HG03064 (cell line): ENCODE measurements at regions not wholly inside any gene's neighbourhood (a gene's known extent, or its start where the extent isn't known, plus 50 kb on each side); places are given as distances from the start of the nearest gene placed in this dataset.
"Not testable (repeated sequence)": the region's sequence is repeated elsewhere in the genome, so short reads cannot be mapped to it uniquely, and the experiment has no call there.

Experiments
- ATAC-seq: cut with Tn5 transposase; IDR thresholded peaks from one replicate; pipeline ENCODE4 v1.9.1; 2021; ENCODE audit warnings: low read depth; ENCODE audit not compliant: unreplicated experiment

DNA sequence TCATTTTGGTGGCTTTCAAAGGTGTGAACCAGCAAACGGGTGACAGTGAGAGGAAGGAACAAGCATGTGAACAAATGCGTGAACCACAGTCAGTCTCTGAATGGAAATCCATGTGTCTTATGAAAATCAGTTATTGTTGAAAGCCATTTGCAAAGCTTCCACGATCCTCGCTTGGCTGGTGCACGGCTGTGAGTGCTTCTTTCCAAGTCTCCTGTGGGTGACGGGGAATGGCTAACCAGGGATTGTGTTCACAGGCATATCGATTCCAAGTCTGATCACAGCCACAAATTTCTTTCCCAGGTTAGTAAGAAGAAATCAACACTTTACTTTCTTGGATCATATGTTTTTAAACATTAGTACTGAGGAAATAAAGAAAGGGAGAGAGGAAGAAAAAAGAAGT lies 556.9 kb upstream of the RBFOX1 start:
- no peak for ATAC-seq

DNA sequence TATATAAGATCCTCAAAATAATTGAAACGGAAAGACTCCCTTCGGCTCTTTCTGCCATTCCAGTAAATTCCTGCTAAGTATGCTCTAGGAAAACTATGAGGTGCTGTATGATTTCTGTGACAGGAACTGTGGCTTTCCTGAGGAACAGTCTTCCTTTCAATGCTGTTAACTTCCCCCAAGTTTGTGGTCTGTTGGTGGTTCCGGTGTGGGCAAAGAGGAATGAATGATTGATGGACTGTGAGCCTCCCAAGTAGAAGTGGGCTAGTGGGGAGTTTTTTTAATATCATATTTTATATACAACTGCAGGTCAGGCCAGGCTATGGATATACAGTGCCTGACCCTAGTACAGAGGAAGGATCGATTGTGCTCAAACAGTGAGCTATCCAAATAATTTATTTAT lies 560.7 kb upstream of the RBFOX1 start:
- ATAC-seq = no peak

DNA sequence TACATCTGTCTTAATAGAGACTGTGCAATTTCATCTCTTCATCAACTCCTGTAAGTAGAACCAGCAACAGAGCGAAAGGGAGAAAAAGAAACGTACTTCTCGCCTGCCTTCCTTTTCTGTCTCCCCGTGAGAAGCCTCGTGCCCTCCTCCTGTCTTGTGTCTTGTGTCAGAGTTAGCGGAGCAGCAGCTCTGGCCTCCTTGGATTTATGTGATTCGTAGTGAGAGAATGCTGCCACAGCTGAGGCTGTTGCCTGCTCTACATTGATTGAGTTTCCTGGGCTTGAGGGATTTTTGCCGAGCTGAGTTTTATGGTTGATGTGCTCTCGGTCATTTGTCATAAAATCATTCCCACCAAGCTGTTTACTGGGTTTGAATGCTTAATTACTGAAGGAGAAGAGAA lies 579.1 kb upstream of the RBFOX1 start:
- ATAC-seq = no peak

DNA sequence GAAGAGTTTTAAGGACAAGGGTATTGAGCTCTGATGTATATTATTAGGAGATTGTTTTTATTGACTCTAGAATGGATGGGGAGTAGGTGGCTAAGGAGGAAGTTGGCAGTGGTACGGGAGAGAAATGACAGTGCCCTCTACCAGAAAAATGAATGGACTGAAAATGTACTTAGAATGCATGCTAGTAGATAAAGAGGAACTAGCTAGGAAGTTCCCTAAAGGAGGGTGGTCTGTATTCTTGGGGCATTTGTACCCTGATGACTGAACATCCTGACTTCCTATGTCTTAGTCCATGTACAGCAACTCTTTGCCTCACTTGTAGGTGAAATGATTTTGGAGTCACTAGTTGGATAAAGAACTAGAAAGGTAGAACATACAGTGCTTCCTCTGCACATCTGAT lies 581.5 kb upstream of the RBFOX1 start:
- no peak for ATAC-seq

DNA sequence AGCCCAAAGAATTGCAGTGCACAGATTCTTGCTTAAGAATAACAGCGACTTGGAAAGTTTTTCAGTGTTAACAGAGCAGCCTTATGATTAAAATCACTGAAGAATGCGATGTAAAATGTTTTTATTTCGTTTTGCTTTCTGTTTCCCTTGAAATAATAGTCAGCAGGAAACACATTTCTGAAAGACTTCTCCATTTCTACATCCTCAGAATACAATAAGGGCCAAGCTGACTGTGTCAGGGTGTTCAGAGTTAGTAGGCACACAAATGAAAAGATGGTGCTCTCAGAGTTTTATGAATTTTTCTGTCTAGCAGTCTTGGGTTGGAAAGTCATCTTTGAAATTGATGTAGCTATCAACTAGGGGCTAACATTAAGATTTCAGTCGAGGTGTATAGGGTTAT lies 582.9 kb upstream of the RBFOX1 start:
- ATAC-seq = no peak

DNA sequence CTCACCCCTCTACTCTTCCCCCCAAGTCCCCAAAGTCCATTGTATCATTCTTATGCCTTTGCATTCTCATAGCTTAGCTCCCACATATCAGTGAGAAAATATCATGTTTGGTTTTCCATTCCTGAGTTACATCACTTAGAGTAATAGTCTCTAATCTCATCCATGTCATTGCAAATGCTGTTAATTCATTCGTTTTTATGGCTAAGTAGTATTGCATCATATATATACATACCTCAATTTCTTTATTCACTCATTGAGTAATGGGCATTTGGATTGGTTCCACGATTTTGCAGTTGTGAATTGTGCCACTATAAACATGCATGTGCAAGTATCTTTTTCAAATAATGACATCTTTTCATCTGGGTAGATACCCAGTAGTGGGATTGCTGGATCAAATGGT lies 596.3 kb upstream of the RBFOX1 start:
- ATAC-seq = not testable (repeated sequence)

DNA sequence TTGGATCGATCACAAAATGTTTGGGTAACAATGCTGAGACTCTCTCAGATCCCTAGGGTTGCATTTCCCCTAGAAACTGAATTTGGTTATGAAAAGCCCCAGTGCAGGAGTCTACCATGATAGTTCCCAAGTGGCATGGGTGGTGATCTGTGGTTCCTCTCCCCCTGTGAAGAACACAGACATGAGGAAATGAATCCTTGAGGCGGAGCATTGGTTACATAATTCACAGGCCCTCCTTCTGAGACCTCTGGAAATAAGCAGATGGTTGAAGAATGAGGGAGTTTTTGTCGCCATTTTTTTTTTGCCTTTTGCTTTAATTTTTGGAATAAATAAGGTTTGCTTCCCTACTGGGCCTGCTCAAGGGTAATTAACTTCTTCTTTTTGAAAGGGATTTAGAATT lies 597.0 kb upstream of the RBFOX1 start:
- no peak for ATAC-seq

DNA sequence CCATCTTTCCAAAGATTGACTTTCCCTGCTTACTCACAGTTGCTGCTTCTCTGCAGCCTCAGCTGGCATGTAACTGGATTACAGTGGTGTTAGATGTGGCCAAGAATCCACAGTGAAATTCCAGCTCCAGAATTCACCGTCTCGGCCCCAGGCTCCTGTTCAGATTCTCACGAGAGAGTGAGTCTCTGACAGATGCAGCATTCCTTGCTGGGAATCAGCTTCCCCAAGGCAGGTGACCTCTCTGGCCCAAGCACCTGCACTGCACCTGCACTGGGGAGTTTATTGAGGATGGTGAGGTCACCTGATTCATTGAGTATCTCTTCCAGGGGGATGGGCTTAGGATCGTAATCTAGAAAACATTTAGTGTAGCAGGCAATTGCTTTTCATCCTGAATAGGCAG lies 600.5 kb upstream of the RBFOX1 start:
- ATAC-seq = no peak

DNA sequence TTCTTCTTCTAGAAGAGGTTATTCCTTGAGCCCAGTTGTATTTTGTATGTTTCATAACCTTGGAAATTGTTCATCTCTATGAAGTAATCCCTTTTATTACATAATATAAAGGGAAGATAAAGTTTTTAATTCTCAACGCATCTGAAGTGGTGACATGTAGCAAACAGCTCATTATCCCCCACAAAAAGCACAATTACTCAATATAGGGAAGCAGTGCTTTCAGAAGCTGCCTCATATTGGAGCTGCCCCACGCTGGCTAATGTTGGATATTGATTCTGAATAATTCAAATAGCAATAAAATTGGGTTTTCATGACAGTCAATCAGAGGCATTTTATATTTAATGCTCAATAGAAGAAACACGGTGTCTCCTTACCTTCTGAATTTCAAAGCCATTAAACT lies 604.3 kb upstream of the RBFOX1 start:
- no peak for ATAC-seq

DNA sequence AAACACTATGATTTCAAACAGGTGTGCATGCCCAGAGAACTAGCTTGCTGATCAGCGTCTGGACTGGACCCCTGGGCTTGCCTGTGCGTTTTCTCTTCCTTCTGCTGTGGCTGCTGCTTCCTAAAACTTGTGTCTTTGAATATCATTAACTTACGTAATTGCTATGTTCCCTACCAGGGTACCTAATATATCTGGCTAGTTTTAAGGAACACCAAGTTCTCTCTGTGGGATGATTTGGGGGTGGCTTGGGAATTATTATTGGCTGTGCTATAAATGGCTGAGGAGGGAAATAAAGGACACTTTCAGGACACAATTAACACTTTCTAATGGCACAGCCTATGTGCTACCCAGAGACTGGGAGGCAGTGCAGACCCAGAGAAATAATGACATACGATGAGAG lies 606.0 kb upstream of the RBFOX1 start:
- no peak for ATAC-seq

DNA sequence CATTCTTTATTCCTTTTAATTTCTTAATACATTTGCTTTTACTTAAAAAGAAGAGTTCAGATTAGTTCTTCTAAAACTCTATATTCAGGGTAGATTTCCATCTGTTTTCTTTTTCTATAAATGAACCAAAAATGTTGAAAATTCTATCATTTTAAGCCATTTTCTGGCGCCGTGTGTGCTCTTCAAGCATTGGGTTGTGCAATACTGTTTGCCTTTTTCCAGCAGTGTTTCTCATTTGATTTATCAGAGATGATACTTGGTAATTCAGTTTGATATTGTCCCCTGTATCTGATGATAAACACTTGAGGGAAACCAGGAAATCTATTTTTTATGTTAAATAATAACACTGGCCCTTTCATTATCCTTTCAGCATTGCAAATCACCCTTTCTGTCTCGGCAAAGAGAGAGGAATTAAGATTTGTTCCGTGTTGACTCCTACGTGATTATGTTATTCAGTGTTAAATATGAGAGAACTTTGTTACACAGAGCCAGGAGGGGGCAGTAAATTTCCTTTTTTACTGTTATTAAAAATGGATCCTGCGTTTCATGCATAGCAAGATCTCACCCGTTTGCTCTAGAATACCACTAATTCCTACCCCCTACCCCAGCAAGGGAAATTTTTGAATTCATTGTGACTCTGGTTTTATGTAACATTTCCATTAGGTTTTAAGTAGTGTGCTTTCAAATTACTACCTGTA lies 606.9 kb upstream of the RBFOX1 start:
- no peak for ATAC-seq

DNA sequence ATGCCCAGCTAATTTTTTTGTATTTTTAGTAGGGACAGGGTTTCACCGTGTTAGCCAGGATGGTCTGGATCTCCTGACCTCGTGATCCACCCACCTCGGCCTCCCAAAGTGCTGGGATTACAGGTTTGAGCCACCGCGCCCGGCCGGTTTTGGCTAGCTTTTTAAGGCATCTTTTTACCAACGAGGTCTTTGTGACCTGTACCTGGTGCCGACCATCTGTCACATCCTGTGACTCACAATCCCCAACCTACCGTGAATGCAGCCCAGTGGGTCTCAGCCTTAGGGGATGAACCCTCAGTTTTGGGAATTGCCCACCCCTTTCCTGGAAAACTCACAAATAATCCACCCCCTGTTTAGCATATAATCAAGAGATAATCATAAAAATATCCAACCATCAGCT lies 607.4 kb upstream of the RBFOX1 start:
- ATAC-seq = not testable (repeated sequence)

DNA sequence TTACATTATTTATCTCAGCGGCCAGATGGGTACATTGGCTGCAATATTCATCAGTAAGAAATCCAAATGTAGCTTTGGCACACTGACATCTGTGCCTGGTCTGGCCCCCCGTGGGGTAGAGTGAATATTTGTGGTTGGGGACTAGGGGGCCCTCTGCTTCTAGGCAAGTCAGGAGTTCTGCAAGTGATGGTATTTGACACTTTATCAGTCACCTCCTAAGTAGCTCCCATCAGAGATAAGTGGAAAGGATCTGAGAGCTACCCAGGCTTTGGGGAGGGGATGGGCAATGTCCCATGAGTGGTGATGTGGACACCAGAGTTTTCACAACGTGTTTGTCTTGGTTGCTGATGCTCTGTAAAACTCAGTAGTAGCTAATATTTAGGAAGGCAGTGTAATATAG lies 609.9 kb upstream of the RBFOX1 start:
- no peak for ATAC-seq

DNA sequence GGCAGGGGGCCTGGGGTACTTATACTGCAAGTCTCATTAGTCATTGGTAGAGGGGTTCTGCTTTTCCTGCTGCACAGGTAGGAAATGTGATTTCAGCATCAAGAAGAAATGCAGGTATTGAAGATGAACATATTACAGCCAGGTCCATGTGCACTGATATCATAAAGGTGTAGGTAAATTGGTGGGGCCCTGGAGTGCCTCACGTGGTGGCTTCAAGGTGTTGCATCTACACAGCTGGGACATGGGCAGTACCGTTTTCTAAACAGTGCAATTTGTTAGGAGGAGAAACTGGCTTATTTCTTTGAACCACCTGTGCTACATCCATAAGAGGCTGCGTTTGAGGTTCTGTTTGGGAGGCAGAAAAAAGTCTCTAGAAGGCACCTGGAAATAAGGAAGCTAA lies 618.1 kb upstream of the RBFOX1 start:
- no peak for ATAC-seq

DNA sequence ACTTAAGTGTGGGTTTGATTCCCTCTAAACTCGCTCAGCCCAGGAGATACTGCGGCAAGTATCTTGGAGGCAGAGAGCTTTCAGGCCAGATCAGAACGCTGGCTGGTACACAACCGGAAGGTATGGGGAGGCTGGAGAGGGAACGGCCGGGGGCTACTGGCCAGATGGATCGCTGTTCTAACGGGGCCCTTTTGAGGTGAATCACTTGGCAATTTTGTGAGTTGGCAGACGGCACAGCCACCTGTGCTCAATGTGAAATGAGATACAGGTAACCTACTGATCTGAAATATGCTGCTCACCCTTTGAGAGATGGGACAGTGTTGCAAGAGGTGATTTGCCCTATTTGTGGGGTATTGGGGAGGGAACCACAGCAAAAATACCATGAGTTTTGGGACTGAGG lies 622.9 kb upstream of the RBFOX1 start:
- no peak for ATAC-seq

DNA sequence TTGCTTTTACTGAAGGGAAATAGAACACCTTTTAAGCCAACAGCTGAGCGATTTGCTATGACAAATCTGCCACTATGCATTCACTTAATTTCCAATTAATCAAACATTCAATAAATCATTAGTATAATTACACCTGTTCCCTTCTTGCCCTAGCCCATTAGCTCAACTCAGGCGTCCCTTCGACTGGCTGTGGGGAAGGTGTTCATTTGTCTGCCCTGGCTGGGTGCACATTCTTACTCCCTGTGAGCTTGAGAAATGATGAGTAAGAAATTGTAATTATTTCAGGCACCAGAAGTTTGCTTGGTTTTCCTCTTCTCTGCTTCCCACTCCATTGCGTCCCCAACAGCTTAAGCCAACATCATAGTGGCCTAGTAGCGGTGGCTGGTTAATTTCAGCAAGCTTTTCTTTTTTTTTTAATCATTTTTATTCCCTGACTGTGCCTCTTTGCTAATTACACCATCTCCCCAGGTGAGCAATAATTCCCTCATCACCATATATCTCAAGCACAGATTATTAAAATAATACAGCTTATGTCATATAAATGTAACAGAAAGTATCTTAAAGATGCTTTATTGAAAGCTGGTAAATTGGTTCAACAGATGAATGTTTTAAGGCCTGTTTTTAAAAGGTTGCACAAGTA lies 623.9 kb upstream of the RBFOX1 start:
- ATAC-seq = no peak

DNA sequence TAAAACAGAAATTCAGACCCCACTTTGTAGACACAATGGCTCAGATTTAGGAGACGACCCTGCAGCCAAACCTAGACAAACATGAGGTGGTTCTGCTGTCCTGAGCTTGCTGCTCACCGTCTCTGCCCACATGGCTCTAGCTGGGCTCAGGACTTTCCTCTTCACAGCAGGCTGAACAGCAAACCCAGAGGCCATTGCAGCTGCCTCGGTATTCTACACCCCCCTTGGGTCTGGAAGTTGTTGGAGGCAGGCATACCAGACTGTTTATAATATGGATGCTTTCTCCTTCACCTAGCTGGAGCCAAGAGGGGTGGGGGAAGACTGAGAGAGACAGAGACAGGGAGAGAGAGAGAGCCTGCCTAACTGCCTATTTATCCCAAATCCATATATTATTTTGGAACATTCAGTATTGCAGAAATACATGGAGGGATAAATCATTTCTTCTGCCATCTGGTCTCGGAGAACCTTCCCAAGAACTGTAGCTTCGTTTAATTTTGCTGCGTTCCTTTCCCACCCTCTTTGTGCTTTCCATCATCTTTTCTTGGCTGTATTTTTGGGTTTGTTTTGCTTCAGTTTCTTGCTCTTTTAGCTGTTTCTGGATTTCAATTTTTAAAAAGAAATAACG lies 628.2 kb upstream of the RBFOX1 start:
- ATAC-seq = no peak

DNA sequence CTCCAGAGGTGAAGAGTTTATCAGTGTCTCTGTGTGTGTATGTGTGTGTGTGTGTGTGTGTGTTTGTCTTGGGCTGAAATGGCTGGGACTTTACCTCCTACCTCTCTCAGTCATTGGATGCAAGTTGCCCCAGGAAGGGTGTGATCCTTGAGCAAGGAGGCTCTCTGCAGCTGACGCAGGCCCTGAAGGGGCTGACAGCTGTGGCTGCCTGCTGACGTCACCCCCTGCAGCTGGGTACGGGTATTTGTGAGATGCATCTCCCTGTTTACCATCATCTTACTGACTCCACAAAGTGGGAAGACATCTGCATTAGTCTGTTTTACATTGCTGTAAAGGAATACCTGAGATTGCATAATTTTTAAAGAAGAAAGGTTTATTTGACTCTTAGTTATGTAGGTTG lies 631.5 kb upstream of the RBFOX1 start:
- ATAC-seq = no peak

DNA sequence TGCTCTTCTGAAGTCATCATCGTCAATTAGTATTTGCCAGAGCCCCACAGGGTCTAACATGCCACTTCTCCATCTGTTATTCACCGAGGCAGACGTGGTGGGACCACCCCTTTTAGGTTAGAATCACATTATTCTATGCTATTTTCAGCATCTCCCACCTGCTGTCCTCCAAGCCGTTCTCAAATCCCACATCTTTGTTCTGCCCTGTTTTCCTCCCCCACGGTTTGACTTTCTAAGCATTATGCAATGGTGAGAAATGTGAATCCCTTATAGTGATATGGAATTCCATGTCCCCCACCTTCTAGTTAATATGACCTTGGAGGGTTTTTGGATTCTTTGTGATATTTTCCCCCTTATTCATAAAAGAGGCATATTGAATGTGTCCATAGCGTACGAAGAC lies 634.1 kb upstream of the RBFOX1 start:
- no peak for ATAC-seq

DNA sequence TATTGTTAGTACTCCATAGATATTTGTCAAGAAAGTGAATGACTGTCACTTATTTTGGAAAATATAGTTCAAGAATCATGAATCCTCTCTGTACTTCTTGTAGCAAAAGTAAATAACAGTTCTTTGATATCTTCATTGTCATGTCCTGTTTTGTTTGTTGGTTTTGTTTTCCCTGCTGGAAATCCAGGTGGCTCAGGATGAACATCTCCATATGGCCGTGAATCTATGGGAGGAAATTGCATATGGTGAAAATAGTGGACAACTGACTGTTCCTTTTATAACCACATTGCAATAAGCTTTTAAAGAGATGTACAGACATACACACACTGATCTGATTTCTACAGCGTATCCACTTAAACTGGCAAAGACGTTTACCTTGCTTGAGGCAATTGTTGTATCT lies 637.0 kb upstream of the RBFOX1 start:
- no peak for ATAC-seq

DNA sequence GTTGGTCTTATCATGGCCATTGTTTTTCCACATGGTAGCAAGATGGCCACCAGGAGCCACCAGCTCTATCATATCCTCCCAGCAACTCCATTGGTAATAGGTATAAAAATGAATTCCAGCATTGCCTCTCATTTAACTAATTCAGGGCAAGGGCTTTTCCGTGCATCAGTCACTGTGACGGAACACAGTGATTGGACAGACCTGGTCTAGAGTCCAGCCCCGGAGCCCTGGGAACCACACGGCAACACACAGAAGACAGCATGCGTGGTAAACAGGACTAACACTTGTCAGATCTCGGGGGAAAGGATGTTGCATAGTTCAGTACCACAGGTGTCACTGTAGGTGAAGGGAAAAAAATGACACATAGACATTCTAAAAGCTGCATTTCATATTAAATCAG lies 638.0 kb upstream of the RBFOX1 start:
- no peak for ATAC-seq

DNA sequence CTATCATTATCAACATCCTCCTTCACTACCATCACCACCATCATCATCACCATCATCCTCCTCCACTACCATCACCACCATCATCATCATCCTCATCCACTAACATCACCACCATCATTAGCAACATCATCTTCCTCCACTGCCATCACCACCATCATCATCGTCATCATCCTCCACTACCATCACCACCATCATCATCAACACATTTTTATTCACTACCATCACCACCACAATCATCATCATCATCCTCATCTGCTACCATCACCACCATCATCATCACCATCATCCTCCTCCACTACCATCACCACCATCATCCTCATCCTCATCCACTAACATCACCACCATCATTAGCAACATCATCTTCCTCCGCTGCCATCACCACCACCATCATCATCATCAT lies 639.2 kb upstream of the RBFOX1 start:
- ATAC-seq = not testable (repeated sequence)
